Breast epithelium (tissue), 4 donors: ENCODE measurements at regions not wholly inside any gene's neighbourhood (a gene's known extent, or its start where the extent isn't known, plus 50 kb on each side); places are given as distances from the start of the nearest gene placed in this dataset.
"Not testable (repeated sequence)": the region's sequence is repeated elsewhere in the genome, so short reads cannot be mapped to it uniquely, and the experiment has no call there.

Source experiments
- DNase-seq, 2 donors: peaks; one replicate each; pipeline ENCODE4 v3.0.0-alpha.2; 2019; ENCODE audit warnings: low spot score in 2 of 2
- H3K27ac ChIP-seq, 2 donors: fragments of 200-600 bp; sonication (generic) in 1 of 2; one replicate each; pipeline ENCODE4 v1.5.1; 2016 to 2019; ENCODE audit warnings: mild to moderate bottlenecking in 1 of 2
- H3K27me3 ChIP-seq, 2 donors: fragments of 200-600 bp; sonication (generic) in 1 of 2; one replicate each; pipeline versions ENCODE4 v1.5.1 to v1.6.0; 2017 to 2019; ENCODE audit warnings: control low read depth in 1 of 2, mild to moderate bottlenecking in 1 of 2
- H3K36me3 ChIP-seq: fragments of 200-600 bp; one replicate; pipeline ENCODE4 v1.5.1; 2019
- H3K4me1 ChIP-seq, 2 donors: fragments of 200-600 bp; sonication (generic); one replicate each; pipeline ENCODE4 v1.5.1; 2016 to 2019; ENCODE audit warnings: control low read depth in 1 of 2
- H3K4me3 ChIP-seq, 3 donors: fragments of 200-600 bp; sonication (generic); 1 replicate in 2 of 3; 2 replicates in 1 of 3; pipeline ENCODE4 v1.5.1; 2016 to 2019; ENCODE audit warnings: mild to moderate bottlenecking in 3 of 3, moderate library complexity in 2 of 3
- H3K9me3 ChIP-seq, 2 donors: fragments of 200-600 bp; sonication (generic) in 1 of 2; one replicate each; pipeline ENCODE4 v1.5.1; 2016 to 2019; ENCODE audit warnings: control low read depth in 1 of 2
- POLR2A ChIP-seq: fragments of 450-650 bp; IDR thresholded peaks from one replicate; pipeline ENCODE4 v1.6.1; 2016; ENCODE audit warnings: antibody characterized with exemption, mild to moderate bottlenecking, moderate library complexity
- POLR2AphosphoS5 ChIP-seq, 3 donors: sonication (generic); formaldehyde crosslinking; IDR thresholded peaks; one replicate each; pipeline ENCODE4 v1.6.1; 2017; ENCODE audit warnings: antibody characterized with exemption in 3 of 3
- intact Hi-C: fragments of 100-400 bp; cut with DNase I; formaldehyde crosslinking; loops from one replicate; pipeline ENCODE4 v1.15.1; 2023; ENCODE audit warnings: low total_unique reads
- TF ChIP-seq, protein P1 (sequence below), 3 donors: fragments of 450-650 bp; IDR thresholded peaks; one replicate each; pipeline ENCODE4 v1.5.1; 2016 to 2017; ENCODE audit warnings: antibody characterized with exemption in 3 of 3, mild to moderate bottlenecking in 3 of 3, moderate library complexity in 3 of 3

GRCh38 chr9:25472681-25473080 lies 205.6 kb downstream of the TUSC1 start:
- Histone ChIP-seq H3K4me3 (no peak overlapping the region), H3K27me3 (no peaks in the 10 kb centered on the region), H3K9me3 (peaks cover 9 to 18% of the 10 kb centered on the region in 2 donors), H3K36me3 (no peaks in the 10 kb centered on the region), H3K27ac (no peak overlapping the region), H3K4me1 (no peaks in the 10 kb centered on the region)
- intact Hi-C loops: no loop called here
- DNase-seq: no peak
- TF ChIP-seq POLR2AphosphoS5 (IDR thresholded peaks at IDR 0.05) (no peak), POLR2A (no peak)
- TF ChIP-seq, protein P1, sequence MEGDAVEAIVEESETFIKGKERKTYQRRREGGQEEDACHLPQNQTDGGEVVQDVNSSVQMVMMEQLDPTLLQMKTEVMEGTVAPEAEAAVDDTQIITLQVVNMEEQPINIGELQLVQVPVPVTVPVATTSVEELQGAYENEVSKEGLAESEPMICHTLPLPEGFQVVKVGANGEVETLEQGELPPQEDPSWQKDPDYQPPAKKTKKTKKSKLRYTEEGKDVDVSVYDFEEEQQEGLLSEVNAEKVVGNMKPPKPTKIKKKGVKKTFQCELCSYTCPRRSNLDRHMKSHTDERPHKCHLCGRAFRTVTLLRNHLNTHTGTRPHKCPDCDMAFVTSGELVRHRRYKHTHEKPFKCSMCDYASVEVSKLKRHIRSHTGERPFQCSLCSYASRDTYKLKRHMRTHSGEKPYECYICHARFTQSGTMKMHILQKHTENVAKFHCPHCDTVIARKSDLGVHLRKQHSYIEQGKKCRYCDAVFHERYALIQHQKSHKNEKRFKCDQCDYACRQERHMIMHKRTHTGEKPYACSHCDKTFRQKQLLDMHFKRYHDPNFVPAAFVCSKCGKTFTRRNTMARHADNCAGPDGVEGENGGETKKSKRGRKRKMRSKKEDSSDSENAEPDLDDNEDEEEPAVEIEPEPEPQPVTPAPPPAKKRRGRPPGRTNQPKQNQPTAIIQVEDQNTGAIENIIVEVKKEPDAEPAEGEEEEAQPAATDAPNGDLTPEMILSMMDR (IDR thresholded peaks at IDR 0.05): no peak

DNA sequence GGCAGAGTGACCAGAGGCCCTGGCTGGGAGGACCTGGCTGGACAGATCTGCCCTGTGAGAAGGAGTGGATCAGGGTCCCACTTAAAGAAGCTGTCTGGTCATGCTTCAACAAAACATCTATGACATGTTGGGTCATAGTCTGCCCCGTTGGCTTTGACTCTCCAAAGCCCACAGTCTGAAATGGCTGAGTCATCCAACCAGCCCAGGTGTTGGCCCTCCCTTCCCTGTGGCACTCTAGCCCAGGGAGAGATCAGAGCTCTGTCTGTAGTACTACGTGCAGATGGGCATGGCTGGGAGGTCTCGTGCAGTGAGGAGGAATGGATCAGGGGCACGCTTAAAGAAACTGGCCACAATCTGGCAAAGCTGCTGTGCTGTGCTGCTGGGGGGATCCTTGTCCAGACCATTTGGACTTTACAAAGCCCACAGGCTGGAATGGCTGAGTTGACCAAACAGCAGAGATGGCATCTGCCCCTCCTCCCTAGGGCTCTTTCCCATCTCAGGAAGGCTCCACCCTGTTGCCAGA lies 206.1 kb downstream of the TUSC1 start:
- Histone ChIP-seq H3K27me3 (no peaks in the 10 kb centered on the region), H3K9me3 (peaks cover 9 to 18% of the 10 kb centered on the region in 2 donors)

DNA sequence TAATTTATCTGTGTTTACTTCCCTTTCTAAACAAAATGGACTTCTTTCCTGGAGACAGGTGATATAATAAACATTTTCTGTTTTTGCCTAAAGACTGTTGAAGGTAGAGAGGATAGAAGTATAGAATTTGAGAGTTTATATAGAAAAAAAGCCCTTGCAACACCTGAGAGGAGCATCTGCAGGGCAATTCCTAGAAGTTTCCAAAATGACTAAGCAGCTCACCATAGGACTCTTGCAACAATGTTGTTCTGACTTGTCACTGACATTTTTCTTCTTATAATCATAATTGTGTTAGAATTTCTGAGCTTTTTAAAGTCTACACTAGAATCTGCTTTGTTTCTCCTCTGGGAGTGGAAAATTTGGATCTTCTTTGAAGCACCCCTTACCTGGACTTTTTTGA lies 216.8 kb downstream of the TUSC1 start:
- H3K9me3 ChIP-seq: no peaks in the 10 kb centered on the region
- H3K36me3 ChIP-seq: no peaks in the 10 kb centered on the region
- no peaks in the 10 kb centered on the region for H3K27me3 ChIP-seq
- DNase-seq: no peak
- no peak overlapping the region for H3K4me3 ChIP-seq
- intact Hi-C loops: no loop called here
- no peak overlapping the region for H3K27ac ChIP-seq
- TF ChIP-seq POLR2A: no peak
- no peak for TF ChIP-seq POLR2AphosphoS5 (IDR thresholded peaks at IDR 0.05)
- TF ChIP-seq, protein P1 (IDR thresholded peaks at IDR 0.05): no peak
- no peaks in the 10 kb centered on the region for H3K4me1 ChIP-seq

More for the DNA sequence above, 206.1 kb downstream of the TUSC1 start:
- Histone ChIP-seq H3K4me3 (no peak overlapping the region), H3K36me3 (no peaks in the 10 kb centered on the region), H3K4me1 (no peaks in the 10 kb centered on the region), H3K27ac (no peak overlapping the region)
- DNase-seq: no peak
- intact Hi-C loops: no loop called here
- TF ChIP-seq POLR2AphosphoS5 (IDR thresholded peaks at IDR 0.05) (no peak), POLR2A (no peak)
- TF ChIP-seq, protein P1 (IDR thresholded peaks at IDR 0.05): no peak

GRCh38 chr9:25453875-25454274 lies 224.4 kb downstream of the TUSC1 start:
- no peaks in the 10 kb centered on the region for H3K36me3 ChIP-seq
- H3K27me3 ChIP-seq: no peaks in the 10 kb centered on the region
- no peak overlapping the region for H3K4me3 ChIP-seq
- no peaks in the 10 kb centered on the region for H3K9me3 ChIP-seq
- no peak overlapping the region for H3K27ac ChIP-seq
- DNase-seq: no peak
- TF ChIP-seq POLR2A (no peak), POLR2AphosphoS5 (IDR thresholded peaks at IDR 0.05) (no peak)
- TF ChIP-seq, protein P1 (IDR thresholded peaks at IDR 0.05): no peak
- H3K4me1 ChIP-seq: no peaks in the 10 kb centered on the region
- intact Hi-C loops: no loop called here

- TF ChIP-seq POLR2AphosphoS5 (IDR thresholded peaks at IDR 0.05) (no peak), POLR2A (no peak)
- TF ChIP-seq, protein P1 (IDR thresholded peaks at IDR 0.05): no peak
- H3K27ac ChIP-seq: no peak overlapping the region
- no peaks in the 10 kb centered on the region for H3K36me3 ChIP-seq
- DNase-seq: no peak
- H3K4me3 ChIP-seq: no peak overlapping the region
- H3K27me3 ChIP-seq: no peaks in the 10 kb centered on the region
- intact Hi-C loops: no loop called here
- H3K9me3 ChIP-seq: no peaks in the 10 kb centered on the region
- no peaks in the 10 kb centered on the region for H3K4me1 ChIP-seq
These were observed 228.7 kb downstream of the TUSC1 start for GRCh38 chr9:25449503-25449902.

GRCh38 chr9:25445721-25446120 lies 232.5 kb downstream of the TUSC1 start:
- H3K36me3 ChIP-seq, H3K4me3 ChIP-seq, H3K4me1 ChIP-seq, H3K27me3 ChIP-seq, DNase-seq, H3K9me3 ChIP-seq, H3K27ac ChIP-seq: not testable (repeated sequence)
- intact Hi-C loops: loop anchor here (2.0 kb wide), 1 partner anchor 37 kb away; no protein-coding TSS in a partner anchor
